ENCODE measurements at regions not wholly inside any gene's neighbourhood (a gene's known extent, or its start where the extent isn't known, plus 50 kb on each side); places are given as distances from the start of the nearest gene placed in this dataset.
A peak's percentile ranks its signal among the peaks of the same experiment; 100 is the strongest.

GRCh38 chr4:23360718-23361117 is 529.1 kb downstream of the PPARGC1A start:
- H3K4me2 ChIP-seq, result no peak overlapping the region
- H3K27me3 ChIP-seq (ENCODE audit: insufficient read depth, low read depth), result no peaks in the 10 kb centered on the region
- no peaks in the 10 kb centered on the region for H4K20me1 ChIP-seq (ENCODE audit: insufficient read depth)
- no peak overlapping the region for H3K9ac ChIP-seq
- no peaks in the 10 kb centered on the region for H3K79me2 ChIP-seq (ENCODE audit: insufficient read depth, low read depth)
- no peaks in the 10 kb centered on the region for H3K4me1 ChIP-seq (ENCODE audit: low read depth, poor library complexity, severe bottlenecking)
- H3K4me3 ChIP-seq (IDR thresholded peaks at IDR 0.05; ENCODE audit: insufficient read depth, low read depth, low read length), result no peak overlapping the region
- TF ChIP-seq CTCF (conservative IDR thresholded peaks at IDR 0.05; ENCODE audit: low read depth, low read length), result no peak
- no peak overlapping the region for H2AFZ ChIP-seq (ENCODE audit: low read depth)
- H3K36me3 ChIP-seq (ENCODE audit: insufficient read depth), result no peaks in the 10 kb centered on the region
- H3K27ac ChIP-seq, result no peak overlapping the region

GRCh38 chr4:23355258-23355657 is 534.6 kb downstream of the PPARGC1A start:
- H3K27ac ChIP-seq, result no peak overlapping the region

GRCh38 chr4:23353200-23353599 is 536.6 kb downstream of the PPARGC1A start:
- H3K4me1 ChIP-seq (ENCODE audit: low read depth, poor library complexity, severe bottlenecking), result peaks cover 22% of the 10 kb centered on the region

More at GRCh38 chr4:23355258-23355657, 534.6 kb downstream of the PPARGC1A start:
- no peaks in the 10 kb centered on the region for H4K20me1 ChIP-seq (ENCODE audit: insufficient read depth)
- H3K79me2 ChIP-seq (ENCODE audit: insufficient read depth, low read depth), result no peaks in the 10 kb centered on the region
- H3K27me3 ChIP-seq (ENCODE audit: insufficient read depth, low read depth), result no peaks in the 10 kb centered on the region
- H3K4me3 ChIP-seq (IDR thresholded peaks at IDR 0.05; ENCODE audit: insufficient read depth, low read depth, low read length), result no peak overlapping the region
- peaks cover 1% of the 10 kb centered on the region for H3K4me1 ChIP-seq (ENCODE audit: low read depth, poor library complexity, severe bottlenecking)
- H3K9ac ChIP-seq, result no peak overlapping the region
- no peak overlapping the region for H3K4me2 ChIP-seq
- no peaks in the 10 kb centered on the region for H3K36me3 ChIP-seq (ENCODE audit: insufficient read depth)
- TF ChIP-seq CTCF (conservative IDR thresholded peaks at IDR 0.05; ENCODE audit: low read depth, low read length), result no peak
- H2AFZ ChIP-seq (ENCODE audit: low read depth), result no peak overlapping the region

GRCh38 chr4:23348789-23349498 is 540.9 kb downstream of the PPARGC1A start:
- Histone ChIP-seq H3K4me3 (IDR thresholded peaks at IDR 0.05; ENCODE audit: insufficient read depth, low read depth, low read length) (no peak overlapping the region), H3K4me2 (peak overlapping the region; percentile 50), H3K27me3 (ENCODE audit: insufficient read depth, low read depth) (no peaks in the 10 kb centered on the region), H3K79me2 (ENCODE audit: insufficient read depth, low read depth) (no peaks in the 10 kb centered on the region), H3K4me1 (ENCODE audit: low read depth, poor library complexity, severe bottlenecking) (peaks cover 30% of the 10 kb centered on the region), H3K9ac (no peak overlapping the region), H4K20me1 (ENCODE audit: insufficient read depth) (no peaks in the 10 kb centered on the region), H3K36me3 (ENCODE audit: insufficient read depth) (no peaks in the 10 kb centered on the region), H2AFZ (ENCODE audit: low read depth) (0 out of 2 replicates have a peak overlapping the region, but pooled peaks have one; percentile 19), H3K27ac (peak overlapping the region; percentile 24; the same call in 1 of the 2 replicates)
- no peak for TF ChIP-seq CTCF (conservative IDR thresholded peaks at IDR 0.05; ENCODE audit: low read depth, low read length)

More at GRCh38 chr4:23353200-23353599, 536.6 kb downstream of the PPARGC1A start:
- Histone ChIP-seq H3K79me2 (ENCODE audit: insufficient read depth, low read depth) (no peaks in the 10 kb centered on the region), H3K27ac (no peak overlapping the region), H3K27me3 (ENCODE audit: insufficient read depth, low read depth) (no peaks in the 10 kb centered on the region), H3K36me3 (ENCODE audit: insufficient read depth) (no peaks in the 10 kb centered on the region), H2AFZ (ENCODE audit: low read depth) (no peak overlapping the region), H4K20me1 (ENCODE audit: insufficient read depth) (no peaks in the 10 kb centered on the region), H3K4me2 (no peak overlapping the region), H3K4me3 (IDR thresholded peaks at IDR 0.05; ENCODE audit: insufficient read depth, low read depth, low read length) (no peak overlapping the region), H3K9ac (no peak overlapping the region)
- no peak for TF ChIP-seq CTCF (conservative IDR thresholded peaks at IDR 0.05; ENCODE audit: low read depth, low read length)
